IMR-90 (cell line): ENCODE measurements at regions not wholly inside any gene's neighbourhood (a gene's known extent, or its start where the extent isn't known, plus 50 kb on each side); places are given as distances from the start of the nearest gene placed in this dataset.

Source experiments
- ATAC-seq: fragments of 200-7000 bp; cut with Tn5 transposase; 2 replicates; pipeline ENCODE4 v1.9.1; 2020; ENCODE audit warnings: low read depth, mild to moderate bottlenecking, moderate library complexity
- BruUV-seq: library from RNA; stranded (reverse); fragments of 400-500 nt; replicated peaks from 2 replicates; lab custom pipeline; 2021; lab: Mats Ljungman, UMichigan
- CTCF ChIA-PET: fragments of 300-600 bp; formaldehyde crosslinking; extraction: SDS; loops from one replicate; lab custom pipeline; 2021; ENCODE audit warnings: antibody characterized with exemption; lab: Yijun Ruan, JAX
- POLR2A ChIA-PET: fragments of 300-600 bp; sonication (Branson Sonifier 250); formaldehyde crosslinking; loops from one replicate; lab custom pipeline; 2022; ENCODE audit warnings: antibody characterized with exemption; ENCODE audit not compliant: unreplicated experiment; lab: Charles Lee
- DNase-seq: peaks from one replicate; pipeline ENCODE4 v3.0.0; 2013
- H2AFZ ChIP-seq: replicated peaks from 2 replicates; pipeline ENCODE3; 2013; ENCODE audit warnings: low read length, mild to moderate bottlenecking; ENCODE audit not compliant: poor library complexity
- H2AK5ac ChIP-seq: 2 replicates; pipeline ENCODE4 v1.6.1; 2013; ENCODE audit warnings: low read depth, low read length, inconsistent platforms
- H2AK9ac ChIP-seq: replicated peaks from 2 replicates; pipeline ENCODE3; 2013; ENCODE audit warnings: mild to moderate bottlenecking, low read depth, low read length, moderate library complexity; ENCODE audit not compliant: poor library complexity
- H2BK120ac ChIP-seq: 2 replicates; pipeline ENCODE4 v1.6.1; 2013; ENCODE audit warnings: low read depth, low read length, inconsistent platforms
- H2BK15ac ChIP-seq: 3 replicates; pipeline ENCODE4 v1.6.1; 2013; ENCODE audit warnings: low read depth, low read length, inconsistent platforms
- H2BK20ac ChIP-seq: 2 replicates; pipeline ENCODE4 v1.6.1; 2013; ENCODE audit warnings: low read depth, mild to moderate bottlenecking, inconsistent platforms, low read length, moderate library complexity
- H2BK5ac ChIP-seq: 2 replicates; pipeline ENCODE4 v1.6.1; 2013; ENCODE audit warnings: mild to moderate bottlenecking, low read depth, low read length, inconsistent platforms; ENCODE audit not compliant: poor library complexity, severe bottlenecking
- H3K14ac ChIP-seq: replicated peaks from 2 replicates; pipeline ENCODE4 v1.6.1; 2013; ENCODE audit warnings: low read depth, low read length, inconsistent platforms
- H3K18ac ChIP-seq: 2 replicates; pipeline ENCODE4 v1.6.1; 2013; ENCODE audit warnings: low read depth, low read length, control low read depth
- H3K23ac ChIP-seq: 2 replicates; pipeline ENCODE4 v1.6.1; 2013; ENCODE audit warnings: low read depth, low read length, inconsistent platforms
- H3K27ac ChIP-seq: 2 replicates; pipeline ENCODE4 v1.5.1; 2013; ENCODE audit warnings: mild to moderate bottlenecking, control low read depth, low read length; ENCODE audit not compliant: insufficient read depth
- H3K27me3 ChIP-seq: 2 replicates; pipeline ENCODE4 v1.6.1; 2013; ENCODE audit warnings: low read length; ENCODE audit not compliant: control insufficient read depth, insufficient read depth
- H3K36me3 ChIP-seq: 2 replicates; pipeline ENCODE4 v1.6.1; 2013; ENCODE audit warnings: low read length, mixed read lengths; ENCODE audit not compliant: control insufficient read depth, insufficient read depth
- H3K4ac ChIP-seq: 2 replicates; pipeline ENCODE4 v1.6.1; 2013; ENCODE audit warnings: low read depth, low read length, inconsistent platforms
- H3K4me1 ChIP-seq: 2 replicates; pipeline ENCODE4 v1.6.1; 2013; ENCODE audit warnings: low read length, mixed read lengths; ENCODE audit not compliant: control insufficient read depth, insufficient read depth
- H3K4me2 ChIP-seq: 2 replicates; pipeline ENCODE4 v1.6.1; 2013; ENCODE audit warnings: low read depth, mild to moderate bottlenecking, control low read depth, low read length, moderate library complexity
- H3K4me3 ChIP-seq: 2 replicates; pipeline ENCODE4 v1.5.1; 2013; ENCODE audit warnings: low read depth, mild to moderate bottlenecking, control low read depth, low read length, moderate library complexity; ENCODE audit not compliant: insufficient read depth
- H3K56ac ChIP-seq: 2 replicates; pipeline ENCODE4 v1.6.1; 2013; ENCODE audit warnings: low read length, inconsistent platforms; ENCODE audit not compliant: insufficient read depth; ENCODE audit errors: extremely low read depth
- H3K79me1 ChIP-seq, 2 experiments: 2 replicates each; pipeline ENCODE4 v1.6.1; 2013; ENCODE audit warnings: low read length in 2 of 2, inconsistent platforms in 1 of 2, low read depth in 1 of 2
- H3K9ac ChIP-seq: 2 replicates; pipeline ENCODE4 v1.6.1; 2013; ENCODE audit warnings: low read depth, low read length, control low read depth
- H3K9me1 ChIP-seq: 2 replicates; pipeline ENCODE4 v1.6.1; 2013; ENCODE audit warnings: low read length, inconsistent platforms; ENCODE audit not compliant: insufficient read depth
- H3K9me3 ChIP-seq: 2 replicates; pipeline ENCODE4 v1.6.1; 2013; ENCODE audit warnings: low read length; ENCODE audit not compliant: control insufficient read depth, insufficient read depth
- H4K20me1 ChIP-seq: 2 replicates; pipeline ENCODE4 v1.6.1; 2013; ENCODE audit warnings: low read length, inconsistent platforms; ENCODE audit not compliant: insufficient read depth
- H4K5ac ChIP-seq: 2 replicates; pipeline ENCODE4 v1.6.1; 2013; ENCODE audit warnings: mild to moderate bottlenecking, low read depth, low read length, control low read depth
- H4K8ac ChIP-seq, 2 experiments: 2 replicates each; pipeline ENCODE4 v1.6.1; 2013; ENCODE audit warnings: low read depth in 2 of 2, low read length in 2 of 2, control low read depth in 1 of 2, inconsistent platforms in 1 of 2
- H4K91ac ChIP-seq: 2 replicates; pipeline ENCODE4 v1.6.1; 2013; ENCODE audit warnings: low read depth, low read length, inconsistent platforms; ENCODE audit not compliant: insufficient read depth
- CHD1 ChIP-seq: IDR thresholded peaks from 2 replicates; pipeline ENCODE4 v1.6.1; 2012; ENCODE audit warnings: low read depth, low read length, improper control_type of control experiment
- MXI1 ChIP-seq: IDR thresholded peaks from 2 replicates; pipeline ENCODE4 v1.6.1; 2012; ENCODE audit warnings: low read depth, mild to moderate bottlenecking, low read length, moderate library complexity, borderline replicate concordance
- POLR2A ChIP-seq: IDR thresholded peaks from 2 replicates; pipeline ENCODE4 v1.6.1; 2012; ENCODE audit warnings: mild to moderate bottlenecking, low read depth, low read length
- RCOR1 ChIP-seq: IDR thresholded peaks from 2 replicates; pipeline ENCODE4 v1.6.1; 2012; ENCODE audit warnings: mild to moderate bottlenecking, low read length, improper control_type of control experiment; ENCODE audit not compliant: insufficient replicate concordance
- RFX5 ChIP-seq: IDR thresholded peaks from 2 replicates; pipeline ENCODE4 v1.8.0; 2012; ENCODE audit warnings: low read depth, mild to moderate bottlenecking, low read length, moderate library complexity
- SMC3 ChIP-seq: fragments of 150-350 bp; IDR thresholded peaks from 2 replicates; pipeline ENCODE4 v1.6.1; 2016; ENCODE audit warnings: low read depth, mild to moderate bottlenecking, antibody characterized with exemption, low read length, moderate library complexity
- dilution Hi-C: fragments of 300-500 bp; cut with HindIII; formaldehyde crosslinking; loops from one replicate; pipeline ENCODE4 v1.14.3; 2018; ENCODE audit warnings: low sequenced_read_pairs; ENCODE audit not compliant: unreplicated experiment
- in situ Hi-C: fragments of 300-500 bp; cut with MboI; formaldehyde crosslinking; loops from 3 replicates; pipeline ENCODE4 v1.14.3; 2019; ENCODE audit warnings: low sequenced_read_pairs, inconsistent platforms, mixed read lengths
- intact Hi-C: fragments of 100-400 bp; cut with micrococcal nuclease; formaldehyde crosslinking; loops from 2 replicates; pipeline ENCODE4 v1.10.0; 2022

DNA sequence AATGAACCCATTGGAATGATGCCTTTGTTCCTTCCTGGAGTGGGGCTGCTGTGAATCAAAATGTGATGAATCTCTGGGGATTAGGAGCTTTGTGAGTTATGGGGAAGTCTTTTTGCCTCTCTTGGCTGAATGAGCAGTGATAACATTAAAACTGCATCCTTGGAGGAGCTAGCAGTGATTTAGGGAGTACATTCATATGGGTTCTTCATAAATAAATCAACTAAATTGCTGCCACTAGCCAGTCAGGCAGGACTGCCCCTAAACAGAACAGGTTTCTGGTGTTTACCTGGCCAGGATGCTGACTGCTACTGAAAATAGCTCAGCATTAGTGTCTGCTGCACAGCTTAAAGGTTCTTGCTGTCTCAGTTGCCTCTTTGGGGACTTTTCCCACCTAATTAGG, 244.5 kb upstream of the MEX3C start:
- Histone ChIP-seq H3K4me2 (no peak overlapping the region), H3K36me3 (no peaks in the 10 kb centered on the region), H3K23ac (no peak overlapping the region), H3K27me3 (no peaks in the 10 kb centered on the region), H4K8ac (no peak overlapping the region), H3K79me1 (no peaks in the 10 kb centered on the region), H3K56ac (no peak overlapping the region), H2AK5ac (no peak overlapping the region), H3K9ac (no peak overlapping the region), H3K9me1 (no peaks in the 10 kb centered on the region), H3K27ac (no peak overlapping the region), H3K14ac (no peak overlapping the region), H2BK20ac (no peak overlapping the region), H4K5ac (no peak overlapping the region), H2BK5ac (no peak overlapping the region), H3K4ac (no peak overlapping the region), H3K4me1 (no peaks in the 10 kb centered on the region), H3K18ac (no peak overlapping the region), H3K9me3 (peaks cover 16% of the 10 kb centered on the region), H2AK9ac (no peak overlapping the region), H2BK15ac (no peak overlapping the region), H4K20me1 (no peaks in the 10 kb centered on the region), H2BK120ac (no peak overlapping the region), H4K91ac (no peak overlapping the region), H2AFZ (no peak overlapping the region), H3K4me3 (no peak overlapping the region)
- ChIA-PET CTCF (no interaction called here), POLR2A (no interaction called here)
- intact Hi-C loops, result no loop called here
- in situ Hi-C loops, result no loop called here
- BruUV-seq, result no TSS peak
- no peak for ATAC-seq
- TF ChIP-seq MXI1 (no peak), CHD1 (no peak), RFX5 (no peak), SMC3 (no peak), RCOR1 (no peak), POLR2A (no peak)
- dilution Hi-C loops, result no loop called here
- DNase-seq, result no peak
